ENCODE measurements at regions not wholly inside any gene's neighbourhood (a gene's known extent, or its start where the extent isn't known, plus 50 kb on each side); places are given as distances from the start of the nearest gene placed in this dataset.

- TF ChIP-seq EZH2phosphoT487 (IDR thresholded peaks at IDR 0.05; ENCODE audit: insufficient read depth, low read depth) (no peak), EZH2 (IDR thresholded peaks at IDR 0.05; ENCODE audit: insufficient read depth, poor library complexity, severe bottlenecking) (no peak)
Measured at GRCh38 chr1:79982211-79982610, 975.7 kb upstream of the ADGRL4 start.

Data from GM23248 (cell line).